ENCODE measurements at regions not wholly inside any gene's neighbourhood (a gene's known extent, or its start where the extent isn't known, plus 50 kb on each side); places are given as distances from the start of the nearest gene placed in this dataset.

- TF ChIP-seq CTCF (IDR thresholded peaks at IDR 0.05) (no peak), HDAC2 (IDR thresholded peaks at IDR 0.05) (no peak)
Observed at GRCh38 chr1:90382161-90382560, 334.9 kb downstream of the BARHL2 start.
